GOT3 (cell line): ENCODE measurements at regions not wholly inside any gene's neighbourhood (a gene's known extent, or its start where the extent isn't known, plus 50 kb on each side); places are given as distances from the start of the nearest gene placed in this dataset.
"Not testable (repeated sequence)": the region's sequence is repeated elsewhere in the genome, so short reads cannot be mapped to it uniquely, and the experiment has no call there.

ENCODE experiments used
- DNase-seq: peaks from one replicate; lab custom pipeline; 2025; ENCODE audit warnings: mixed read lengths; lab: John Stamatoyannopoulos, UW

- DNase-seq: no peak
These were observed 186.4 kb upstream of the ZC3H15 start for GRCh38 chr2:186299610-186300009.

GRCh38 chr2:186302263-186302662 lies 183.8 kb upstream of the ZC3H15 start:
- no peak for DNase-seq

GRCh38 chr2:186303091-186303490 lies 183.0 kb upstream of the ZC3H15 start:
- DNase-seq: no peak

- no peak for DNase-seq
These were observed 182.0 kb upstream of the ZC3H15 start for GRCh38 chr2:186304064-186304463.

- DNase-seq: no peak
These were observed 179.3 kb upstream of the ZC3H15 start for GRCh38 chr2:186306754-186307153.

GRCh38 chr2:186307871-186308270 lies 178.2 kb upstream of the ZC3H15 start:
- DNase-seq: no peak

GRCh38 chr2:186308347-186308746 lies 177.7 kb upstream of the ZC3H15 start:
- no peak for DNase-seq

- no peak for DNase-seq
These were observed 176.2 kb upstream of the ZC3H15 start for GRCh38 chr2:186309901-186310300.

GRCh38 chr2:186319105-186319504 lies 167.0 kb upstream of the ZC3H15 start:
- DNase-seq: no peak

GRCh38 chr2:186325827-186326535 lies 160.1 kb upstream of the ZC3H15 start:
- no peak for DNase-seq

GRCh38 chr2:186327251-186327868 lies 158.7 kb upstream of the ZC3H15 start:
- no peak for DNase-seq

GRCh38 chr2:186328838-186329237 lies 157.2 kb upstream of the ZC3H15 start:
- no peak for DNase-seq

- no peak for DNase-seq
These were observed 156.0 kb upstream of the ZC3H15 start for GRCh38 chr2:186330050-186330449.

- DNase-seq: no peak
These were observed 146.3 kb upstream of the ZC3H15 start for GRCh38 chr2:186339716-186340115.

- no peak for DNase-seq
These were observed 144.0 kb upstream of the ZC3H15 start for GRCh38 chr2:186342029-186342428.

GRCh38 chr2:186345745-186346144 lies 140.3 kb upstream of the ZC3H15 start:
- no peak for DNase-seq

- DNase-seq: no peak
These were observed 139.8 kb upstream of the ZC3H15 start for GRCh38 chr2:186346216-186346615.

- no peak for DNase-seq
These were observed 138.6 kb upstream of the ZC3H15 start for GRCh38 chr2:186347472-186347871.

- DNase-seq: no peak
These were observed 137.9 kb upstream of the ZC3H15 start for GRCh38 chr2:186348200-186348599.

- no peak for DNase-seq
These were observed 136.6 kb upstream of the ZC3H15 start for GRCh38 chr2:186349508-186349907.

- not testable (repeated sequence) for DNase-seq
These were observed 131.9 kb upstream of the ZC3H15 start for GRCh38 chr2:186354160-186354559.

GRCh38 chr2:186365406-186365805 lies 120.7 kb upstream of the ZC3H15 start:
- DNase-seq: no peak

- no peak for DNase-seq
These were observed 107.0 kb upstream of the ZC3H15 start for GRCh38 chr2:186379052-186379451.

GRCh38 chr2:186380805-186381204 lies 105.3 kb upstream of the ZC3H15 start:
- no peak for DNase-seq
